Panc1 (cell line): ENCODE measurements at regions not wholly inside any gene's neighbourhood (a gene's known extent, or its start where the extent isn't known, plus 50 kb on each side); places are given as distances from the start of the nearest gene placed in this dataset.

Experiments
- TF ChIP-seq, protein P1 (sequence below): fragments of 450-650 bp; IDR thresholded peaks from 2 replicates; pipeline ENCODE4 v1.5.1; 2017; ENCODE audit warnings: mild to moderate bottlenecking
- TF ChIP-seq, protein P2 (sequence below), 2 experiments: IDR thresholded peaks; 2 replicates each; pipeline ENCODE4 v1.6.1; 2011 to 2012; ENCODE audit warnings: low read depth in 2 of 2, control low read depth in 1 of 2, low read length in 1 of 2, mild to moderate bottlenecking in 1 of 2, moderate library complexity in 1 of 2; ENCODE audit not compliant: insufficient read depth in 1 of 2

GRCh38 chr22:11598492-11599440 is 3929.2 kb upstream of the OR11H1 start:
- TF ChIP-seq, protein P1, sequence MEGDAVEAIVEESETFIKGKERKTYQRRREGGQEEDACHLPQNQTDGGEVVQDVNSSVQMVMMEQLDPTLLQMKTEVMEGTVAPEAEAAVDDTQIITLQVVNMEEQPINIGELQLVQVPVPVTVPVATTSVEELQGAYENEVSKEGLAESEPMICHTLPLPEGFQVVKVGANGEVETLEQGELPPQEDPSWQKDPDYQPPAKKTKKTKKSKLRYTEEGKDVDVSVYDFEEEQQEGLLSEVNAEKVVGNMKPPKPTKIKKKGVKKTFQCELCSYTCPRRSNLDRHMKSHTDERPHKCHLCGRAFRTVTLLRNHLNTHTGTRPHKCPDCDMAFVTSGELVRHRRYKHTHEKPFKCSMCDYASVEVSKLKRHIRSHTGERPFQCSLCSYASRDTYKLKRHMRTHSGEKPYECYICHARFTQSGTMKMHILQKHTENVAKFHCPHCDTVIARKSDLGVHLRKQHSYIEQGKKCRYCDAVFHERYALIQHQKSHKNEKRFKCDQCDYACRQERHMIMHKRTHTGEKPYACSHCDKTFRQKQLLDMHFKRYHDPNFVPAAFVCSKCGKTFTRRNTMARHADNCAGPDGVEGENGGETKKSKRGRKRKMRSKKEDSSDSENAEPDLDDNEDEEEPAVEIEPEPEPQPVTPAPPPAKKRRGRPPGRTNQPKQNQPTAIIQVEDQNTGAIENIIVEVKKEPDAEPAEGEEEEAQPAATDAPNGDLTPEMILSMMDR = no peak
- TF ChIP-seq, protein P2, sequence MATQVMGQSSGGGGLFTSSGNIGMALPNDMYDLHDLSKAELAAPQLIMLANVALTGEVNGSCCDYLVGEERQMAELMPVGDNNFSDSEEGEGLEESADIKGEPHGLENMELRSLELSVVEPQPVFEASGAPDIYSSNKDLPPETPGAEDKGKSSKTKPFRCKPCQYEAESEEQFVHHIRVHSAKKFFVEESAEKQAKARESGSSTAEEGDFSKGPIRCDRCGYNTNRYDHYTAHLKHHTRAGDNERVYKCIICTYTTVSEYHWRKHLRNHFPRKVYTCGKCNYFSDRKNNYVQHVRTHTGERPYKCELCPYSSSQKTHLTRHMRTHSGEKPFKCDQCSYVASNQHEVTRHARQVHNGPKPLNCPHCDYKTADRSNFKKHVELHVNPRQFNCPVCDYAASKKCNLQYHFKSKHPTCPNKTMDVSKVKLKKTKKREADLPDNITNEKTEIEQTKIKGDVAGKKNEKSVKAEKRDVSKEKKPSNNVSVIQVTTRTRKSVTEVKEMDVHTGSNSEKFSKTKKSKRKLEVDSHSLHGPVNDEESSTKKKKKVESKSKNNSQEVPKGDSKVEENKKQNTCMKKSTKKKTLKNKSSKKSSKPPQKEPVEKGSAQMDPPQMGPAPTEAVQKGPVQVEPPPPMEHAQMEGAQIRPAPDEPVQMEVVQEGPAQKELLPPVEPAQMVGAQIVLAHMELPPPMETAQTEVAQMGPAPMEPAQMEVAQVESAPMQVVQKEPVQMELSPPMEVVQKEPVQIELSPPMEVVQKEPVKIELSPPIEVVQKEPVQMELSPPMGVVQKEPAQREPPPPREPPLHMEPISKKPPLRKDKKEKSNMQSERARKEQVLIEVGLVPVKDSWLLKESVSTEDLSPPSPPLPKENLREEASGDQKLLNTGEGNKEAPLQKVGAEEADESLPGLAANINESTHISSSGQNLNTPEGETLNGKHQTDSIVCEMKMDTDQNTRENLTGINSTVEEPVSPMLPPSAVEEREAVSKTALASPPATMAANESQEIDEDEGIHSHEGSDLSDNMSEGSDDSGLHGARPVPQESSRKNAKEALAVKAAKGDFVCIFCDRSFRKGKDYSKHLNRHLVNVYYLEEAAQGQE (IDR thresholded peaks at IDR 0.05; ENCODE audit: insufficient read depth in 1 of 2, low read depth in 2 of 2, low read length in 1 of 2) = no peak
